Astrocyte of the spinal cord (primary cell): ENCODE measurements at regions not wholly inside any gene's neighbourhood (a gene's known extent, or its start where the extent isn't known, plus 50 kb on each side); places are given as distances from the start of the nearest gene placed in this dataset.

Experiments
- DNase-seq: peaks from one replicate; pipeline ENCODE4 v3.0.0; 2011; ENCODE audit warnings: low read depth, low spot score
- H3K4me3 ChIP-seq: 2 replicates; pipeline ENCODE4 v1.5.1; 2011; ENCODE audit warnings: low read depth, mild to moderate bottlenecking, low read length, moderate library complexity
- CTCF ChIP-seq: IDR thresholded peaks from 2 replicates; pipeline ENCODE4 v1.5.1; 2012; ENCODE audit warnings: low read depth, mild to moderate bottlenecking, low read length, inconsistent platforms
- in situ Hi-C: cut with HindIII; loops from 2 replicates; pipeline ENCODE4 v1.10.0; 2017; ENCODE audit warnings: low sequenced_read_pairs

- TF ChIP-seq CTCF, result no peak
- no peak overlapping the region for H3K4me3 ChIP-seq
- no peak for DNase-seq
- in situ Hi-C loops, result no loop called here
These were observed 799.7 kb downstream of the SI start for GRCh38 chr3:164278550-164278949.

- TF ChIP-seq CTCF, result no peak
- in situ Hi-C loops, result no loop called here
- DNase-seq, result no peak
- no peak overlapping the region for H3K4me3 ChIP-seq
These were observed 811.2 kb downstream of the SI start for GRCh38 chr3:164267053-164267452.

- no peak overlapping the region for H3K4me3 ChIP-seq
- in situ Hi-C loops, result no loop called here
- DNase-seq, result no peak
- no peak for TF ChIP-seq CTCF
These were observed 827.4 kb downstream of the SI start for GRCh38 chr3:164250923-164251322.

- H3K4me3 ChIP-seq, result no peak overlapping the region
- TF ChIP-seq CTCF, result no peak
- DNase-seq, result no peak
- in situ Hi-C loops, result no loop called here
These were observed 841.4 kb downstream of the SI start for GRCh38 chr3:164236851-164237250.

GRCh38 chr3:164235289-164236028 is 842.8 kb downstream of the SI start:
- DNase-seq, result no peak
- in situ Hi-C loops, result no loop called here
- no peak for TF ChIP-seq CTCF
- H3K4me3 ChIP-seq, result no peak overlapping the region

GRCh38 chr3:164233951-164234350 is 844.3 kb downstream of the SI start:
- no peak overlapping the region for H3K4me3 ChIP-seq
- in situ Hi-C loops, result no loop called here
- DNase-seq, result no peak
- no peak for TF ChIP-seq CTCF

GRCh38 chr3:164231718-164232117 is 846.6 kb downstream of the SI start:
- no peak overlapping the region for H3K4me3 ChIP-seq
- no peak for DNase-seq
- no peak for TF ChIP-seq CTCF
- in situ Hi-C loops, result no loop called here
